Ovary (tissue), 3 donors: ENCODE measurements at regions not wholly inside any gene's neighbourhood (a gene's known extent, or its start where the extent isn't known, plus 50 kb on each side); places are given as distances from the start of the nearest gene placed in this dataset.

Source experiments
- CTCF ChIP-seq, 3 donors: fragments of 450-650 bp in 2 of 3; fragments of 200-600 bp in 1 of 3; IDR thresholded peaks; one replicate each; pipeline versions ENCODE4 v1.5.1 to v1.8.0; 2016 to 2022; ENCODE audit warnings: antibody characterized with exemption in 3 of 3, mild to moderate bottlenecking in 1 of 3
- EP300 ChIP-seq: sonication (generic); formaldehyde crosslinking; IDR thresholded peaks from one replicate; pipeline ENCODE4 v1.6.1; 2017; ENCODE audit warnings: antibody characterized with exemption
- donor health status: DM: no; HTN: no; CAD: no.

DNA sequence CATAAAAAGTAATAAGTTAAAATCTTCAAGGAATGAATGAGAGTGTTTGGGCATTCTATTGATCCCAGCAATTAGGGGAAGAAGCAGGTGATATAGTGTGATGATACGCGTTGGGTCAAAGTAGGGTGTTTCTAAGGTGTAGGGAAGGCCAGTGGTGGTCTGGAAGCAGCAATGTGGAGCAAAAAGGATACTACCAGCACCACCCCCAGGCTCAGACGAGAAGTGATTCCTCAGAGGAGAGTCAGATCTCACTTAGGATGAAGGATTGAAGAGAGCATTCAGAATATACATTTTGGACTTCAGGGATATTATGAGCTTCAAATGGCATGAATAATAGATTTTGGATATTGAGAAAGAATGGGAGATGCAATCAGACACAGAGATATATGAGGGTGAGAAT is 497.6 kb downstream of the RMST start:
- TF ChIP-seq CTCF (IDR thresholded peaks at IDR 0.05), result no peak
- no peak for TF ChIP-seq EP300
